ENCODE measurements at regions not wholly inside any gene's neighbourhood (a gene's known extent, or its start where the extent isn't known, plus 50 kb on each side); places are given as distances from the start of the nearest gene placed in this dataset.

DNA sequence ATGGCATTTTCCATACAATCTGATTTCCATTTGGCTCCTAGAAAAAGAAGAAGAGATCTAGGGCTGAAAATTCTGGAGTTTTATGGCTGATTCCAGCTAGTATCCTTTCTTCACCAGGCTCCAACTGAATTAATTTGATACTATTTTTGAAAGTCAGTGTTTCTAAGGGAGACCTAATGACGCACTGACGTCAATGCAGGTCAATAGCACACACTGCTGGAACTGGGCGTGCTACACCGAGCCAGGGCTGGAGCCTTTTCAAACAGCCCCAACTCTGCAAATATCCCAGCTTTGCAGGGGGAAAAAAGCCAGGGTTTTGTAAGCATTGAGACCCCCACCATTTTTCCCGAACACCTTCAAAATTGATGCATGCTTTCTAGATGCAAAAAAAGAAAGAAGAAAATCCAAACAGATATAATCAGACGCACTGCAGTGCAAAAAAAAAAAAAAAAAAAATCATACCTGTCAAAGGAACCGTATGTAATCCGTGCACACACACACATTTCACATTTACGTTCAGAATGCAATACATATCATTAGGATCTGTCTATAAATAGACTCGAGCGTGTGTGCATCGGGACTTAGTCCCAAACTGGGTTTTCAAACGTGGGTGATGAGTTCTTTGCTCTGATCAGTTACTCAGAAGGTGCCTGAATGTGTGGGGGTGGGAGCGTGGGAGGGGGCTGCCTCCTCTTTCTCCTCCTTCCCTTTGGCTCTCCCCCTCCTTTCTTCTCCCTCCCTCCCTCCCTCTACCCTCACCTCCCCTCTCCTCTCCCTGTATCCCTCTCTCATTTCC is 124.5 kb upstream of the HSD17B12 start:
- no peak for TF ChIP-seq CTCF (IDR thresholded peaks at IDR 0.05 in 4 of 5, conservative IDR thresholded peaks at IDR 0.05 in 1 of 5)
- no peak for TF ChIP-seq POLR2A (IDR thresholded peaks at IDR 0.05)
